ENCODE measurements at regions not wholly inside any gene's neighbourhood (a gene's known extent, or its start where the extent isn't known, plus 50 kb on each side); places are given as distances from the start of the nearest gene placed in this dataset.

GRCh38 chr10:42929993-42930392 is 146.9 kb upstream of the RET start:
- peaks cover 2 to 4% of the 10 kb centered on the region in 2 experiments; a peak in 3 of 4 replicates for H3K27me3 ChIP-seq (replicated peaks in 1 of 2; ENCODE audit: control insufficient read depth in 2 of 2, insufficient read depth in 2 of 2, low read length in 1 of 2)
- intact Hi-C loops (cut with micrococcal nuclease; ENCODE audit: unreplicated experiment) (no loop called here), in situ Hi-C loops (cut with MboI) (no loop called here)
- no peak overlapping the region for H3K9ac ChIP-seq (ENCODE audit: control insufficient read depth, insufficient read depth, low read length)
- CTCF ChIA-PET = no interaction called here
- no peaks in the 10 kb centered on the region for H4K20me1 ChIP-seq (ENCODE audit: control insufficient read depth, insufficient read depth)
- H3K27ac ChIP-seq (ENCODE audit: control insufficient read depth, insufficient read depth) = no peak overlapping the region
- no peak for FAIRE-seq
- TF ChIP-seq ZNF24 (IDR thresholded peaks at IDR 0.05) (no peak), PAX8 (IDR thresholded peaks at IDR 0.05) (no peak)
- POLR2A ChIA-PET = no interaction called here
- H3K36me3 ChIP-seq (ENCODE audit: control insufficient read depth in 2 of 2, insufficient read depth in 2 of 2, low read length in 1 of 2) = no peaks in the 10 kb centered on the region
- no peaks in the 10 kb centered on the region for H3K4me1 ChIP-seq (ENCODE audit: control insufficient read depth, insufficient read depth, low read length)
- no peak for ATAC-seq
- H3K4me2 ChIP-seq (ENCODE audit: control insufficient read depth, insufficient read depth) = no peak overlapping the region
- SMC1A ChIA-PET (ENCODE audit: uncharacterized antibody, unreplicated experiment) = no interaction called here
- no peak for DNase-seq (ENCODE audit: low read depth, low spot score)
- H3K9me3 ChIP-seq (replicated peaks; ENCODE audit: control insufficient read depth, insufficient read depth, low read length) = no peaks in the 10 kb centered on the region
- RAD21 ChIA-PET (ENCODE audit: unreplicated experiment) = no interaction called here
- WGBS (ENCODE audit: insufficient coverage, insufficient replicate concordance, low lambda C conversion rate, missing lambda C conversion rate) = 52% methylated on average over 8 of the region's 8 CpGs
- no peak overlapping the region for H2AFZ ChIP-seq (ENCODE audit: control insufficient read depth, low read depth, low read length)
- BruUV-seq (replicated peaks) = no TSS peak
- no peak overlapping the region for H3K4me3 ChIP-seq
- H3K79me2 ChIP-seq (ENCODE audit: control insufficient read depth, insufficient read depth, low read length) = no peaks in the 10 kb centered on the region

- intact Hi-C loops (cut with micrococcal nuclease; ENCODE audit: unreplicated experiment) (no loop called here), in situ Hi-C loops (cut with MboI) (no loop called here)
- no peak overlapping the region for H3K4me2 ChIP-seq (ENCODE audit: control insufficient read depth, insufficient read depth)
- no peaks in the 10 kb centered on the region for H3K4me1 ChIP-seq (ENCODE audit: control insufficient read depth, insufficient read depth, low read length)
- no peaks in the 10 kb centered on the region for H3K36me3 ChIP-seq (ENCODE audit: control insufficient read depth in 2 of 2, insufficient read depth in 2 of 2, low read length in 1 of 2)
- POLR2A ChIA-PET = no interaction called here
- BruUV-seq (replicated peaks) = no TSS peak
- WGBS (ENCODE audit: insufficient coverage, insufficient replicate concordance, low lambda C conversion rate, missing lambda C conversion rate) = 44% methylated on average over 11 of the region's 11 CpGs
- DNase-seq (ENCODE audit: low read depth, low spot score) (no peak), FAIRE-seq (no peak), ATAC-seq (no peak)
- RAD21 ChIA-PET (ENCODE audit: unreplicated experiment) = no interaction called here
- no peaks in the 10 kb centered on the region for H4K20me1 ChIP-seq (ENCODE audit: control insufficient read depth, insufficient read depth)
- H3K9ac ChIP-seq (ENCODE audit: control insufficient read depth, insufficient read depth, low read length) = no peak overlapping the region
- H3K27me3 ChIP-seq (replicated peaks in 1 of 2; ENCODE audit: control insufficient read depth in 2 of 2, insufficient read depth in 2 of 2, low read length in 1 of 2) = peaks cover 2 to 4% of the 10 kb centered on the region in 2 experiments; a peak in 3 of 4 replicates
- no peak overlapping the region for H3K4me3 ChIP-seq
- H3K27ac ChIP-seq (ENCODE audit: control insufficient read depth, insufficient read depth) = no peak overlapping the region
- H3K79me2 ChIP-seq (ENCODE audit: control insufficient read depth, insufficient read depth, low read length) = no peaks in the 10 kb centered on the region
- no peak overlapping the region for H2AFZ ChIP-seq (ENCODE audit: control insufficient read depth, low read depth, low read length)
- H3K9me3 ChIP-seq (replicated peaks; ENCODE audit: control insufficient read depth, insufficient read depth, low read length) = no peaks in the 10 kb centered on the region
- SMC1A ChIA-PET (ENCODE audit: uncharacterized antibody, unreplicated experiment) = no interaction called here
- CTCF ChIA-PET = no interaction called here
- TF ChIP-seq RELB (IDR thresholded peaks at IDR 0.05; ENCODE audit: low read depth) (no peak), ZNF217 (IDR thresholded peaks at IDR 0.05) (no peak), IRF4 (IDR thresholded peaks at IDR 0.05; ENCODE audit: low read depth, low read length) (no peak), POLR2A (IDR thresholded peaks at IDR 0.05; ENCODE audit: low read depth, low read length) (no peak), CBX5 (IDR thresholded peaks at IDR 0.05; ENCODE audit: low read depth) (no peak), HCFC1 (IDR thresholded peaks at IDR 0.05; ENCODE audit: low read length) (no peak), USF2 (IDR thresholded peaks at IDR 0.05; ENCODE audit: borderline replicate concordance, low read depth, low read length) (no peak), ZNF687 (IDR thresholded peaks at IDR 0.05) (no peak), GABPA (IDR thresholded peaks at IDR 0.05; ENCODE audit: low read depth) (no peak), ZBED1 (IDR thresholded peaks at IDR 0.05; ENCODE audit: borderline replicate concordance) (no peak), RAD21 (IDR thresholded peaks at IDR 0.05; ENCODE audit: insufficient read depth, low read depth, low read length) (no peak), CREM (IDR thresholded peaks at IDR 0.05; ENCODE audit: low read depth) (no peak)
These were observed 146.2 kb upstream of the RET start for GRCh38 chr10:42930516-42931192.

All from GM12878 (cell line).